ENCODE measurements at regions not wholly inside any gene's neighbourhood (a gene's known extent, or its start where the extent isn't known, plus 50 kb on each side); places are given as distances from the start of the nearest gene placed in this dataset.
A peak's percentile ranks its signal among the peaks of the same experiment; 100 is the strongest.

DNA sequence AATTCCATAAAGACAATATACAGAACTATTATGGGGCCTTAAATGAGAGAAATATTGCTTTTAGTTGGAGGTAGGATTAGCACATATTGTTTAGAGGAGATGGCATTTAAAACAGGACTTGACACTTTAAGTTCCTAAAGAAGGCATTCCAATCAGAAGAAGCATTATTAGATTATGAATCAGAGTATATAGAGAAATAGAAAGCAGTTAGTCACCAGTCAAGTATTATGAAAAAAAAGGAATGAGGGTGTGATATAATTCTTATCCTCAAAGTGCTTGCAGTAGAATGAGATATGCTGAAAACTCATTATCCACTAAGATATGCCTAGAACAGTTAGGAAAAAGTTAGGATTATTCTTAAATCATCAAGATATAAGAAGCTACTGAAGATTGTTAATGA lies 456.2 kb downstream of the ZNF385D start:
- Histone ChIP-seq H2AFZ (replicated peaks; ENCODE audit: low read length, poor library complexity) (no peak overlapping the region), H3K9me1 (ENCODE audit: insufficient read depth, low read length) (no peaks in the 10 kb centered on the region), H4K20me1 (ENCODE audit: insufficient read depth, low read length) (no peaks in the 10 kb centered on the region), H3K27me3 (ENCODE audit: control insufficient read depth, insufficient read depth, low read length) (no peaks in the 10 kb centered on the region), H3K14ac (replicated peaks; ENCODE audit: low read depth, low read length) (no peak overlapping the region), H2BK20ac (ENCODE audit: low read depth, low read length) (no peak overlapping the region), H4K5ac (ENCODE audit: low read depth, low read length) (no peak overlapping the region), H2AK5ac (ENCODE audit: low read depth, low read length) (no peak overlapping the region), H2BK5ac (ENCODE audit: low read depth, low read length, poor library complexity, severe bottlenecking) (no peak overlapping the region), H3K4me3 (ENCODE audit: insufficient read depth, low read depth, low read length) (no peak overlapping the region), H2BK120ac (ENCODE audit: low read depth, low read length) (no peak overlapping the region), H3K4me1 (ENCODE audit: control insufficient read depth, insufficient read depth, low read length) (no peaks in the 10 kb centered on the region), H3K18ac (ENCODE audit: low read depth, low read length) (no peak overlapping the region), H3K9me3 (ENCODE audit: control insufficient read depth, insufficient read depth, low read length) (no peaks in the 10 kb centered on the region; the same call in 1 of the 2 replicates), H4K91ac (ENCODE audit: insufficient read depth, low read depth, low read length) (no peak overlapping the region), H2BK15ac (ENCODE audit: low read depth, low read length) (no peak overlapping the region), H3K4me2 (ENCODE audit: low read depth, low read length) (no peak overlapping the region), H3K36me3 (ENCODE audit: control insufficient read depth, insufficient read depth, low read length) (no peaks in the 10 kb centered on the region), H3K56ac (ENCODE audit: extremely low read depth, insufficient read depth, low read length) (no peak overlapping the region), H3K23ac (ENCODE audit: low read depth, low read length) (no peak overlapping the region), H3K9ac (ENCODE audit: low read depth, low read length) (no peak overlapping the region), H3K4ac (ENCODE audit: low read depth, low read length) (no peak overlapping the region), H3K79me1 (ENCODE audit: low read depth in 1 of 2, low read length in 2 of 2) (no peaks in the 10 kb centered on the region), H4K8ac (ENCODE audit: low read depth in 2 of 2, low read length in 2 of 2) (no peak overlapping the region), H2AK9ac (replicated peaks; ENCODE audit: low read depth, low read length, poor library complexity) (no peak overlapping the region), H3K27ac (ENCODE audit: insufficient read depth, low read length) (no peak overlapping the region)
- BruUV-seq (replicated peaks): no TSS peak
- CTCF ChIA-PET: no interaction called here
- no peak for TF ChIP-seq CHD1 (IDR thresholded peaks at IDR 0.05; ENCODE audit: low read depth, low read length)
- TF ChIP-seq, protein P1, sequence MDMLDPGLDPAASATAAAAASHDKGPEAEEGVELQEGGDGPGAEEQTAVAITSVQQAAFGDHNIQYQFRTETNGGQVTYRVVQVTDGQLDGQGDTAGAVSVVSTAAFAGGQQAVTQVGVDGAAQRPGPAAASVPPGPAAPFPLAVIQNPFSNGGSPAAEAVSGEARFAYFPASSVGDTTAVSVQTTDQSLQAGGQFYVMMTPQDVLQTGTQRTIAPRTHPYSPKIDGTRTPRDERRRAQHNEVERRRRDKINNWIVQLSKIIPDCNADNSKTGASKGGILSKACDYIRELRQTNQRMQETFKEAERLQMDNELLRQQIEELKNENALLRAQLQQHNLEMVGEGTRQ (IDR thresholded peaks at IDR 0.05; ENCODE audit: low read depth, low read length): no peak
- no peak for TF ChIP-seq CEBPB (IDR thresholded peaks at IDR 0.05; ENCODE audit: low read depth, low read length)
- TF ChIP-seq MXI1 (IDR thresholded peaks at IDR 0.05; ENCODE audit: borderline replicate concordance, low read depth, low read length): no peak
- no peak for TF ChIP-seq SMC3 (IDR thresholded peaks at IDR 0.05; ENCODE audit: low read depth, low read length)
- no peak for TF ChIP-seq RAD21 (IDR thresholded peaks at IDR 0.05; ENCODE audit: low read length)
- TF ChIP-seq, protein P2, sequence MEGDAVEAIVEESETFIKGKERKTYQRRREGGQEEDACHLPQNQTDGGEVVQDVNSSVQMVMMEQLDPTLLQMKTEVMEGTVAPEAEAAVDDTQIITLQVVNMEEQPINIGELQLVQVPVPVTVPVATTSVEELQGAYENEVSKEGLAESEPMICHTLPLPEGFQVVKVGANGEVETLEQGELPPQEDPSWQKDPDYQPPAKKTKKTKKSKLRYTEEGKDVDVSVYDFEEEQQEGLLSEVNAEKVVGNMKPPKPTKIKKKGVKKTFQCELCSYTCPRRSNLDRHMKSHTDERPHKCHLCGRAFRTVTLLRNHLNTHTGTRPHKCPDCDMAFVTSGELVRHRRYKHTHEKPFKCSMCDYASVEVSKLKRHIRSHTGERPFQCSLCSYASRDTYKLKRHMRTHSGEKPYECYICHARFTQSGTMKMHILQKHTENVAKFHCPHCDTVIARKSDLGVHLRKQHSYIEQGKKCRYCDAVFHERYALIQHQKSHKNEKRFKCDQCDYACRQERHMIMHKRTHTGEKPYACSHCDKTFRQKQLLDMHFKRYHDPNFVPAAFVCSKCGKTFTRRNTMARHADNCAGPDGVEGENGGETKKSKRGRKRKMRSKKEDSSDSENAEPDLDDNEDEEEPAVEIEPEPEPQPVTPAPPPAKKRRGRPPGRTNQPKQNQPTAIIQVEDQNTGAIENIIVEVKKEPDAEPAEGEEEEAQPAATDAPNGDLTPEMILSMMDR (conservative IDR thresholded peaks at IDR 0.05; ENCODE audit: low read depth, low read length): no peak
- no peak for TF ChIP-seq MAFK (IDR thresholded peaks at IDR 0.05; ENCODE audit: low read depth, low read length)
- TF ChIP-seq NFE2L2 (IDR thresholded peaks at IDR 0.05; ENCODE audit: low read depth, low read length): no peak
- TF ChIP-seq, protein P3, sequence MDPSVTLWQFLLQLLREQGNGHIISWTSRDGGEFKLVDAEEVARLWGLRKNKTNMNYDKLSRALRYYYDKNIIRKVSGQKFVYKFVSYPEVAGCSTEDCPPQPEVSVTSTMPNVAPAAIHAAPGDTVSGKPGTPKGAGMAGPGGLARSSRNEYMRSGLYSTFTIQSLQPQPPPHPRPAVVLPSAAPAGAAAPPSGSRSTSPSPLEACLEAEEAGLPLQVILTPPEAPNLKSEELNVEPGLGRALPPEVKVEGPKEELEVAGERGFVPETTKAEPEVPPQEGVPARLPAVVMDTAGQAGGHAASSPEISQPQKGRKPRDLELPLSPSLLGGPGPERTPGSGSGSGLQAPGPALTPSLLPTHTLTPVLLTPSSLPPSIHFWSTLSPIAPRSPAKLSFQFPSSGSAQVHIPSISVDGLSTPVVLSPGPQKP (IDR thresholded peaks at IDR 0.05; ENCODE audit: borderline replicate concordance, low read depth, low read length): no peak
- no peak for TF ChIP-seq POLR2A (IDR thresholded peaks at IDR 0.05; ENCODE audit: low read depth, low read length)
- TF ChIP-seq MAZ (IDR thresholded peaks at IDR 0.05; ENCODE audit: borderline replicate concordance, low read depth, low read length): no peak
- ATAC-seq (ENCODE audit: low read depth) (peak; percentile 54; the same call in 1 of the 2 replicates), DNase-seq (peak; percentile 17)
- dilution Hi-C loops (cut with HindIII; ENCODE audit: low sequenced_read_pairs, unreplicated experiment) (no loop called here), intact Hi-C loops (cut with micrococcal nuclease) (no loop called here), in situ Hi-C loops (cut with MboI; ENCODE audit: low sequenced_read_pairs) (no loop called here)
- POLR2A ChIA-PET (ENCODE audit: unreplicated experiment): no interaction called here
